Sigmoid colon (tissue), 6 donors: ENCODE measurements at regions not wholly inside any gene's neighbourhood (a gene's known extent, or its start where the extent isn't known, plus 50 kb on each side); places are given as distances from the start of the nearest gene placed in this dataset.

Experiments used
- DNase-seq: peaks from one replicate; pipeline ENCODE4 v3.0.0-alpha.2; 2019
- H3K27ac ChIP-seq, 4 donors: fragments of 200-600 bp; sonication (generic); one replicate each; pipeline ENCODE4 v1.5.1; 2016 to 2019; ENCODE audit warnings: mild to moderate bottlenecking in 1 of 4
- H3K27me3 ChIP-seq, 3 donors: fragments of 200-600 bp; sonication (generic); one replicate each; pipeline ENCODE4 v1.5.1; 2019; ENCODE audit warnings: mild to moderate bottlenecking in 1 of 3
- H3K36me3 ChIP-seq, 4 donors: fragments of 200-600 bp; sonication (generic); one replicate each; pipeline ENCODE4 v1.5.1; 2016 to 2019
- H3K4me1 ChIP-seq, 4 donors: fragments of 200-600 bp; sonication (generic); one replicate each; pipeline ENCODE4 v1.5.1; 2017 to 2019
- H3K4me3 ChIP-seq, 4 donors: fragments of 200-600 bp; sonication (generic); one replicate each; pipeline ENCODE4 v1.5.1; 2017 to 2019; ENCODE audit warnings: mild to moderate bottlenecking in 2 of 4, moderate library complexity in 1 of 4
- H3K9me3 ChIP-seq, 4 donors: fragments of 200-600 bp in 3 of 4; sonication (generic) in 3 of 4; one replicate each; pipeline versions ENCODE4 v1.5.1 to v1.6.1; 2013 to 2019
- CTCF ChIP-seq, 4 experiments: fragments of 450-650 bp in 3 of 4; fragments of 200-600 bp in 1 of 4; IDR thresholded peaks; one replicate each; pipeline ENCODE4 v1.5.1; 2016 to 2019; ENCODE audit warnings: antibody characterized with exemption in 4 of 4, mild to moderate bottlenecking in 3 of 4, moderate library complexity in 2 of 4
- EP300 ChIP-seq, 4 donors: sonication (generic); formaldehyde crosslinking; IDR thresholded peaks; one replicate each; pipeline ENCODE4 v1.6.1; 2017; ENCODE audit warnings: antibody characterized with exemption in 4 of 4
- POLR2A ChIP-seq, 2 donors: fragments of 450-650 bp; IDR thresholded peaks; one replicate each; pipeline ENCODE4 v1.6.1; 2016; ENCODE audit warnings: antibody characterized with exemption in 2 of 2, mild to moderate bottlenecking in 2 of 2, moderate library complexity in 2 of 2
- POLR2AphosphoS5 ChIP-seq, 4 donors: sonication (generic); formaldehyde crosslinking; IDR thresholded peaks; one replicate each; pipeline ENCODE4 v1.6.1; 2017; ENCODE audit warnings: antibody characterized with exemption in 4 of 4
- WGBS, 2 donors: extraction: QIAGEN DNeasy Blood & Tissue Kit; methylation state at CpG; one replicate each; pipeline ENCODE4 v1.1.7; 2013; 5-methylcytosine and 5-hydroxymethylcytosine counted together
- intact Hi-C: fragments of 100-400 bp; cut with DNase I; formaldehyde crosslinking; loops from one replicate; pipeline ENCODE4 v1.15.1; 2023
- donor health status: healthy with polysubstance abuse.
- donor health status: healthy.

- peaks cover 0 to 42% (median 26%) of the 10 kb centered on the region in 4 donors for H3K4me1 ChIP-seq
- H3K27ac ChIP-seq = no peak overlapping the region
- intact Hi-C loops = no loop called here
Measured at GRCh38 chr6:56380476-56380875, 133.1 kb upstream of the COL21A1 start.

GRCh38 chr6:56378966-56379585, 131.7 kb upstream of the COL21A1 start:
- no peak overlapping the region for H3K4me3 ChIP-seq
- 61 to 80% methylated on average over 7 of the region's 7 CpGs for WGBS, 2 donors
- DNase-seq = no peak
- H3K27ac ChIP-seq = peak overlapping the region in 1 of 4 donors; percentile 33
- H3K27me3 ChIP-seq = no peaks in the 10 kb centered on the region
- TF ChIP-seq CTCF (IDR thresholded peaks at IDR 0.05) = no peak
- TF ChIP-seq EP300 (IDR thresholded peaks at IDR 0.05) = no peak
- TF ChIP-seq POLR2AphosphoS5 (IDR thresholded peaks at IDR 0.05) = no peak
- TF ChIP-seq POLR2A (IDR thresholded peaks at IDR 0.05) = no peak
- intact Hi-C loops = loop anchor here (5.0 kb wide), 1 partner anchor 58 kb away; no protein-coding TSS in a partner anchor
- peaks cover 0 to 44% (median 35%) of the 10 kb centered on the region in 4 donors for H3K4me1 ChIP-seq
- H3K36me3 ChIP-seq = no peaks in the 10 kb centered on the region
- H3K9me3 ChIP-seq = no peaks in the 10 kb centered on the region

More at GRCh38 chr6:56380476-56380875, 133.1 kb upstream of the COL21A1 start:
- 67 to 74% methylated on average over 1 of the region's 1 CpG for WGBS, 2 donors
- TF ChIP-seq CTCF (IDR thresholded peaks at IDR 0.05) (no peak), EP300 (IDR thresholded peaks at IDR 0.05) (no peak), POLR2AphosphoS5 (IDR thresholded peaks at IDR 0.05) (no peak), POLR2A (IDR thresholded peaks at IDR 0.05) (no peak)
- H3K9me3 ChIP-seq = no peaks in the 10 kb centered on the region
- H3K27me3 ChIP-seq = no peaks in the 10 kb centered on the region
- no peak for DNase-seq
- H3K4me3 ChIP-seq = no peak overlapping the region
- H3K36me3 ChIP-seq = no peaks in the 10 kb centered on the region

- 93 to 95% methylated on average over 4 of the region's 4 CpGs for WGBS, 2 donors
- Histone ChIP-seq H3K27ac (peak overlapping the region in 1 of 4 donors; percentile 33), H3K4me1 (peaks cover 0 to 47% (median 35%) of the 10 kb centered on the region in 4 donors)
Measured at GRCh38 chr6:56378507-56378906, 131.1 kb upstream of the COL21A1 start.

GRCh38 chr6:56377295-56377694, 129.9 kb upstream of the COL21A1 start:
- WGBS, 2 donors = 90 to 92% methylated on average over 2 of the region's 2 CpGs
- Histone ChIP-seq H3K27ac (no peak overlapping the region), H3K4me3 (no peak overlapping the region), H3K4me1 (peaks cover 0 to 59% (median 44%) of the 10 kb centered on the region in 4 donors), H3K27me3 (no peaks in the 10 kb centered on the region), H3K36me3 (no peaks in the 10 kb centered on the region), H3K9me3 (no peaks in the 10 kb centered on the region)
- no peak for TF ChIP-seq POLR2AphosphoS5 (IDR thresholded peaks at IDR 0.05)
- no peak for TF ChIP-seq POLR2A (IDR thresholded peaks at IDR 0.05)
- no peak for TF ChIP-seq CTCF (IDR thresholded peaks at IDR 0.05)
- TF ChIP-seq EP300 (IDR thresholded peaks at IDR 0.05) = no peak
- intact Hi-C loops = loop anchor here (5.0 kb wide), 1 partner anchor 60 kb away; no protein-coding TSS in a partner anchor
- no peak for DNase-seq

More at GRCh38 chr6:56378507-56378906, 131.1 kb upstream of the COL21A1 start:
- H3K36me3 ChIP-seq = no peaks in the 10 kb centered on the region
- no peak for DNase-seq
- TF ChIP-seq POLR2AphosphoS5 (IDR thresholded peaks at IDR 0.05) (no peak), EP300 (IDR thresholded peaks at IDR 0.05) (no peak), POLR2A (IDR thresholded peaks at IDR 0.05) (no peak), CTCF (IDR thresholded peaks at IDR 0.05) (no peak)
- H3K27me3 ChIP-seq = no peaks in the 10 kb centered on the region
- no peak overlapping the region for H3K4me3 ChIP-seq
- intact Hi-C loops = loop anchor here (5.0 kb wide), 1 partner anchor 59 kb away; no protein-coding TSS in a partner anchor
- H3K9me3 ChIP-seq = no peaks in the 10 kb centered on the region
